GM12873 (cell line): ENCODE measurements at regions not wholly inside any gene's neighbourhood (a gene's known extent, or its start where the extent isn't known, plus 50 kb on each side); places are given as distances from the start of the nearest gene placed in this dataset.

ENCODE experiments used
- CTCF ChIP-seq: IDR thresholded peaks from 2 replicates; pipeline ENCODE4 v1.5.1; 2012; ENCODE audit warnings: low read depth, mild to moderate bottlenecking, moderate library complexity, low read length, control low read depth; ENCODE audit not compliant: insufficient read depth; ENCODE audit errors: missing control alignments

GRCh38 chr20:43304598-43304997 lies 114.9 kb upstream of the PTPRT start:
- no peak for TF ChIP-seq CTCF

GRCh38 chr20:43302936-43303335 lies 113.2 kb upstream of the PTPRT start:
- TF ChIP-seq CTCF = no peak

GRCh38 chr20:43300901-43301300 lies 111.2 kb upstream of the PTPRT start:
- TF ChIP-seq CTCF = no peak

- no peak for TF ChIP-seq CTCF
Observed at GRCh38 chr20:43295781-43296180, 106.1 kb upstream of the PTPRT start.

GRCh38 chr20:43295263-43295662 lies 105.6 kb upstream of the PTPRT start:
- no peak for TF ChIP-seq CTCF

- no peak for TF ChIP-seq CTCF
Observed at GRCh38 chr20:43294031-43294430, 104.3 kb upstream of the PTPRT start.

GRCh38 chr20:43293068-43293786 lies 103.5 kb upstream of the PTPRT start:
- no peak for TF ChIP-seq CTCF
